GM18519 (cell line): ENCODE measurements at regions not wholly inside any gene's neighbourhood (a gene's known extent, or its start where the extent isn't known, plus 50 kb on each side); places are given as distances from the start of the nearest gene placed in this dataset.
"Not testable (repeated sequence)": the region's sequence is repeated elsewhere in the genome, so short reads cannot be mapped to it uniquely, and the experiment has no call there.

Source experiments
- ATAC-seq: cut with Tn5 transposase; IDR thresholded peaks from one replicate; pipeline ENCODE4 v1.9.1; 2021; ENCODE audit warnings: mild to moderate bottlenecking, moderate library complexity; ENCODE audit not compliant: unreplicated experiment, low FRiP score

- ATAC-seq = not testable (repeated sequence)
Measured at GRCh38 chr7:82571047-82571446, 127.5 kb upstream of the CACNA2D1 start.

- ATAC-seq = no peak
Measured at GRCh38 chr7:82567841-82568240, 124.3 kb upstream of the CACNA2D1 start.

- ATAC-seq = no peak
Measured at GRCh38 chr7:82567356-82567755, 123.8 kb upstream of the CACNA2D1 start.

GRCh38 chr7:82566752-82567151, 123.2 kb upstream of the CACNA2D1 start:
- no peak for ATAC-seq

- ATAC-seq = no peak
Measured at GRCh38 chr7:82562716-82563404, 119.3 kb upstream of the CACNA2D1 start.

- ATAC-seq = no peak
Measured at GRCh38 chr7:82559193-82559805, 115.7 kb upstream of the CACNA2D1 start.

GRCh38 chr7:82549616-82550285, 106.2 kb upstream of the CACNA2D1 start:
- no peak for ATAC-seq

- no peak for ATAC-seq
Measured at GRCh38 chr7:82548141-82548688, 104.6 kb upstream of the CACNA2D1 start.

- no peak for ATAC-seq
Measured at GRCh38 chr7:82542665-82543064, 99.1 kb upstream of the CACNA2D1 start.

GRCh38 chr7:82539969-82540368, 96.4 kb upstream of the CACNA2D1 start:
- ATAC-seq = no peak

GRCh38 chr7:82534684-82535083, 91.1 kb upstream of the CACNA2D1 start:
- no peak for ATAC-seq

- no peak for ATAC-seq
Measured at GRCh38 chr7:82530361-82530760, 86.8 kb upstream of the CACNA2D1 start.

- no peak for ATAC-seq
Measured at GRCh38 chr7:82528577-82529310, 85.2 kb upstream of the CACNA2D1 start.

- no peak for ATAC-seq
Measured at GRCh38 chr7:82527851-82528250, 84.3 kb upstream of the CACNA2D1 start.

GRCh38 chr7:82521906-82522445, 78.4 kb upstream of the CACNA2D1 start:
- ATAC-seq = no peak

- no peak for ATAC-seq
Measured at GRCh38 chr7:82517050-82517449, 73.5 kb upstream of the CACNA2D1 start.

- no peak for ATAC-seq
Measured at GRCh38 chr7:82511542-82511941, 68.0 kb upstream of the CACNA2D1 start.

GRCh38 chr7:82507976-82508677, 64.5 kb upstream of the CACNA2D1 start:
- no peak for ATAC-seq

- no peak for ATAC-seq
Measured at GRCh38 chr7:82507365-82507975, 63.9 kb upstream of the CACNA2D1 start.

GRCh38 chr7:82506702-82507101, 63.1 kb upstream of the CACNA2D1 start:
- ATAC-seq = no peak
